IMR-90 (cell line): ENCODE measurements at regions not wholly inside any gene's neighbourhood (a gene's known extent, or its start where the extent isn't known, plus 50 kb on each side); places are given as distances from the start of the nearest gene placed in this dataset.
A peak's percentile ranks its signal among the peaks of the same experiment; 100 is the strongest.

ENCODE experiments used
- ATAC-seq: fragments of 200-7000 bp; cut with Tn5 transposase; 2 replicates; pipeline ENCODE4 v1.9.1; 2020; ENCODE audit warnings: low read depth, mild to moderate bottlenecking, moderate library complexity
- BruUV-seq: library from RNA; stranded (reverse); fragments of 400-500 nt; replicated peaks from 2 replicates; lab custom pipeline; 2021; lab: Mats Ljungman, UMichigan
- CTCF ChIA-PET: fragments of 300-600 bp; formaldehyde crosslinking; extraction: SDS; loops from one replicate; lab custom pipeline; 2021; ENCODE audit warnings: antibody characterized with exemption; lab: Yijun Ruan, JAX
- POLR2A ChIA-PET: fragments of 300-600 bp; sonication (Branson Sonifier 250); formaldehyde crosslinking; loops from one replicate; lab custom pipeline; 2022; ENCODE audit warnings: antibody characterized with exemption; ENCODE audit not compliant: unreplicated experiment; lab: Charles Lee
- DNase-seq: peaks from one replicate; pipeline ENCODE4 v3.0.0; 2013
- H2AFZ ChIP-seq: replicated peaks from 2 replicates; pipeline ENCODE3; 2013; ENCODE audit warnings: low read length, mild to moderate bottlenecking; ENCODE audit not compliant: poor library complexity
- H2AK5ac ChIP-seq: 2 replicates; pipeline ENCODE4 v1.6.1; 2013; ENCODE audit warnings: low read depth, low read length, inconsistent platforms
- H2AK9ac ChIP-seq: replicated peaks from 2 replicates; pipeline ENCODE3; 2013; ENCODE audit warnings: mild to moderate bottlenecking, low read depth, low read length, moderate library complexity; ENCODE audit not compliant: poor library complexity
- H2BK120ac ChIP-seq: 2 replicates; pipeline ENCODE4 v1.6.1; 2013; ENCODE audit warnings: low read depth, low read length, inconsistent platforms
- H2BK15ac ChIP-seq: 3 replicates; pipeline ENCODE4 v1.6.1; 2013; ENCODE audit warnings: low read depth, low read length, inconsistent platforms
- H2BK20ac ChIP-seq: 2 replicates; pipeline ENCODE4 v1.6.1; 2013; ENCODE audit warnings: low read depth, mild to moderate bottlenecking, inconsistent platforms, low read length, moderate library complexity
- H2BK5ac ChIP-seq: 2 replicates; pipeline ENCODE4 v1.6.1; 2013; ENCODE audit warnings: mild to moderate bottlenecking, low read depth, low read length, inconsistent platforms; ENCODE audit not compliant: poor library complexity, severe bottlenecking
- H3K14ac ChIP-seq: replicated peaks from 2 replicates; pipeline ENCODE4 v1.6.1; 2013; ENCODE audit warnings: low read depth, low read length, inconsistent platforms
- H3K18ac ChIP-seq: 2 replicates; pipeline ENCODE4 v1.6.1; 2013; ENCODE audit warnings: low read depth, low read length, control low read depth
- H3K23ac ChIP-seq: 2 replicates; pipeline ENCODE4 v1.6.1; 2013; ENCODE audit warnings: low read depth, low read length, inconsistent platforms
- H3K27ac ChIP-seq: 2 replicates; pipeline ENCODE4 v1.5.1; 2013; ENCODE audit warnings: mild to moderate bottlenecking, control low read depth, low read length; ENCODE audit not compliant: insufficient read depth
- H3K27me3 ChIP-seq: 2 replicates; pipeline ENCODE4 v1.6.1; 2013; ENCODE audit warnings: low read length; ENCODE audit not compliant: control insufficient read depth, insufficient read depth
- H3K36me3 ChIP-seq: 2 replicates; pipeline ENCODE4 v1.6.1; 2013; ENCODE audit warnings: low read length, mixed read lengths; ENCODE audit not compliant: control insufficient read depth, insufficient read depth
- H3K4ac ChIP-seq: 2 replicates; pipeline ENCODE4 v1.6.1; 2013; ENCODE audit warnings: low read depth, low read length, inconsistent platforms
- H3K4me1 ChIP-seq: 2 replicates; pipeline ENCODE4 v1.6.1; 2013; ENCODE audit warnings: low read length, mixed read lengths; ENCODE audit not compliant: control insufficient read depth, insufficient read depth
- H3K4me2 ChIP-seq: 2 replicates; pipeline ENCODE4 v1.6.1; 2013; ENCODE audit warnings: low read depth, mild to moderate bottlenecking, control low read depth, low read length, moderate library complexity
- H3K4me3 ChIP-seq: 2 replicates; pipeline ENCODE4 v1.5.1; 2013; ENCODE audit warnings: low read depth, mild to moderate bottlenecking, control low read depth, low read length, moderate library complexity; ENCODE audit not compliant: insufficient read depth
- H3K56ac ChIP-seq: 2 replicates; pipeline ENCODE4 v1.6.1; 2013; ENCODE audit warnings: low read length, inconsistent platforms; ENCODE audit not compliant: insufficient read depth; ENCODE audit errors: extremely low read depth
- H3K79me1 ChIP-seq, 2 experiments: 2 replicates each; pipeline ENCODE4 v1.6.1; 2013; ENCODE audit warnings: low read length in 2 of 2, inconsistent platforms in 1 of 2, low read depth in 1 of 2
- H3K9ac ChIP-seq: 2 replicates; pipeline ENCODE4 v1.6.1; 2013; ENCODE audit warnings: low read depth, low read length, control low read depth
- H3K9me1 ChIP-seq: 2 replicates; pipeline ENCODE4 v1.6.1; 2013; ENCODE audit warnings: low read length, inconsistent platforms; ENCODE audit not compliant: insufficient read depth
- H3K9me3 ChIP-seq: 2 replicates; pipeline ENCODE4 v1.6.1; 2013; ENCODE audit warnings: low read length; ENCODE audit not compliant: control insufficient read depth, insufficient read depth
- H4K20me1 ChIP-seq: 2 replicates; pipeline ENCODE4 v1.6.1; 2013; ENCODE audit warnings: low read length, inconsistent platforms; ENCODE audit not compliant: insufficient read depth
- H4K5ac ChIP-seq: 2 replicates; pipeline ENCODE4 v1.6.1; 2013; ENCODE audit warnings: mild to moderate bottlenecking, low read depth, low read length, control low read depth
- H4K8ac ChIP-seq, 2 experiments: 2 replicates each; pipeline ENCODE4 v1.6.1; 2013; ENCODE audit warnings: low read depth in 2 of 2, low read length in 2 of 2, control low read depth in 1 of 2, inconsistent platforms in 1 of 2
- H4K91ac ChIP-seq: 2 replicates; pipeline ENCODE4 v1.6.1; 2013; ENCODE audit warnings: low read depth, low read length, inconsistent platforms; ENCODE audit not compliant: insufficient read depth
- CEBPB ChIP-seq: IDR thresholded peaks from 2 replicates; pipeline ENCODE4 v1.6.1; 2012; ENCODE audit warnings: low read depth, low read length, improper control_type of control experiment
- CTCF ChIP-seq: conservative IDR thresholded peaks from 2 replicates; pipeline ENCODE4 v1.5.1; 2012; ENCODE audit warnings: mild to moderate bottlenecking, low read depth, low read length, improper control_type of control experiment
- FOS ChIP-seq: fragments of 150-350 bp; IDR thresholded peaks from 2 replicates; pipeline ENCODE4 v1.6.1; 2016; ENCODE audit warnings: low read depth, low read length
- MAFK ChIP-seq: IDR thresholded peaks from 2 replicates; pipeline ENCODE4 v1.6.1; 2012; ENCODE audit warnings: low read depth, low read length, improper control_type of control experiment
- USF2 ChIP-seq: fragments of 150-350 bp; IDR thresholded peaks from 2 replicates; pipeline ENCODE4 v1.6.1; 2017; ENCODE audit warnings: mild to moderate bottlenecking, antibody characterized with exemption, low read length, low read depth
- WGBS, 2 experiments: methylation state at CpG; one replicate each; pipeline versions ENCODE4 v1.1.5 to v1.1.7; 2013; ENCODE audit warnings: missing lambda C conversion rate in 2 of 2; ENCODE audit not compliant: insufficient read length in 1 of 2; ENCODE audit errors: extremely low coverage in 2 of 2; 5-methylcytosine and 5-hydroxymethylcytosine counted together
- dilution Hi-C: fragments of 300-500 bp; cut with HindIII; formaldehyde crosslinking; loops from one replicate; pipeline ENCODE4 v1.14.3; 2018; ENCODE audit warnings: low sequenced_read_pairs; ENCODE audit not compliant: unreplicated experiment
- in situ Hi-C: fragments of 300-500 bp; cut with MboI; formaldehyde crosslinking; loops from 3 replicates; pipeline ENCODE4 v1.14.3; 2019; ENCODE audit warnings: low sequenced_read_pairs, inconsistent platforms, mixed read lengths
- intact Hi-C: fragments of 100-400 bp; cut with micrococcal nuclease; formaldehyde crosslinking; loops from 2 replicates; pipeline ENCODE4 v1.10.0; 2022

GRCh38 chr1:221869779-221870178 is 127.9 kb upstream of the DUSP10 start:
- ChIA-PET CTCF (interaction anchor here (0.6 to 1.4 kb wide), 3 partner anchors 10 to 298 kb away, joined by 3 to 6 read pairs (median 3); no protein-coding TSS in a partner anchor), POLR2A (no interaction called here)
- dilution Hi-C loops (no loop called here), in situ Hi-C loops (no loop called here), intact Hi-C loops (loop anchor here (1.0 to 10.0 kb wide), 3 partner anchors 127 to 588 kb away; partner anchors contain the start of gene DUSP10)
- peak; percentile 82 for TF ChIP-seq CEBPB
- no peak for TF ChIP-seq MAFK
- TF ChIP-seq CTCF, result no peak
- no peak for TF ChIP-seq FOS
- TF ChIP-seq USF2, result no peak
- H4K20me1 ChIP-seq, result no peaks in the 10 kb centered on the region
- H4K91ac ChIP-seq, result peak overlapping the region; percentile 49
- BruUV-seq, result no TSS peak
- H3K9me3 ChIP-seq, result no peaks in the 10 kb centered on the region
- H3K4me3 ChIP-seq, result no peak overlapping the region
- H3K4ac ChIP-seq, result peak overlapping the region; percentile 94; the same call in 1 of the 2 replicates
- peak overlapping the region; percentile 26; the same call in 1 of the 2 replicates for H4K5ac ChIP-seq
- no peak overlapping the region for H3K27ac ChIP-seq
- peak overlapping the region; percentile 91 for H2BK120ac ChIP-seq
- peak overlapping the region; percentile 85 for H2BK20ac ChIP-seq
- no peaks in the 10 kb centered on the region for H3K27me3 ChIP-seq
- H3K9ac ChIP-seq, result no peak overlapping the region
- H4K8ac ChIP-seq, result peak overlapping the region in 1 of 2 experiments; percentile 90; a peak in 2 of 4 replicates
- no peak overlapping the region for H2AK5ac ChIP-seq
- peak overlapping the region; percentile 14; the same call in 1 of the 2 replicates for H3K18ac ChIP-seq
- no peak overlapping the region for H2BK15ac ChIP-seq
- peaks cover 21% of the 10 kb centered on the region for H3K9me1 ChIP-seq
- H3K23ac ChIP-seq, result peak overlapping the region; percentile 49
- no peaks in the 10 kb centered on the region for H3K36me3 ChIP-seq
- 18% methylated on average over 2 of the region's 3 CpGs; no CpG with 5 or more reads in 1 of the 2 experiments for WGBS, 2 experiments
- no peak overlapping the region for H3K14ac ChIP-seq
- DNase-seq, result peak; percentile 85
- H3K4me2 ChIP-seq, result no peak overlapping the region; the same call in 1 of the 2 replicates
- H2AK9ac ChIP-seq, result no peak overlapping the region
- H3K4me1 ChIP-seq, result peaks cover 19% of the 10 kb centered on the region
- peak overlapping the region; percentile 94; the same call in 1 of the 2 replicates for H3K56ac ChIP-seq
- H3K79me1 ChIP-seq, result peaks cover 0 to 5% of the 10 kb centered on the region in 2 experiments; a peak in 1 of 4 replicates
- ATAC-seq, result peak; percentile 61
- H2BK5ac ChIP-seq, result peak overlapping the region; percentile 98
- H2AFZ ChIP-seq, result no peak overlapping the region
